MG63 (cell line): ENCODE measurements at regions not wholly inside any gene's neighbourhood (a gene's known extent, or its start where the extent isn't known, plus 50 kb on each side); places are given as distances from the start of the nearest gene placed in this dataset.

Experiments
- DNase-seq: peaks from one replicate; pipeline ENCODE4 v3.0.0-alpha.2; 2020
- H3K27me3 ChIP-seq: fragments of 250-450 bp; sonication (Bioruptor Pico); 2 replicates; pipeline ENCODE4 v1.5.1; 2020; ENCODE audit warnings: mild to moderate bottlenecking, moderate library complexity
- H3K36me3 ChIP-seq: fragments of 250-450 bp; sonication (Bioruptor Pico); 2 replicates; pipeline ENCODE4 v1.5.1; 2020; ENCODE audit warnings: mild to moderate bottlenecking, moderate library complexity
- H3K4me3 ChIP-seq: fragments of 250-450 bp; sonication (Bioruptor Pico); 2 replicates; pipeline ENCODE4 v1.5.1; 2020; ENCODE audit warnings: mild to moderate bottlenecking, moderate library complexity
- H3K9me3 ChIP-seq: fragments of 250-450 bp; sonication (Bioruptor Pico); 2 replicates; pipeline ENCODE4 v1.5.1; 2020; ENCODE audit warnings: mild to moderate bottlenecking, moderate library complexity

- no peaks in the 10 kb centered on the region for H3K27me3 ChIP-seq
- no peak for DNase-seq
- H3K4me3 ChIP-seq = no peak overlapping the region
- H3K9me3 ChIP-seq = no peaks in the 10 kb centered on the region
- no peaks in the 10 kb centered on the region for H3K36me3 ChIP-seq
Measured at GRCh38 chr12:24223926-24224325, 274.5 kb upstream of the SOX5 start.

- H3K4me3 ChIP-seq = no peak overlapping the region
- no peak for DNase-seq
- H3K36me3 ChIP-seq = no peaks in the 10 kb centered on the region
- no peaks in the 10 kb centered on the region; the same call in 1 of the 2 replicates for H3K27me3 ChIP-seq
- H3K9me3 ChIP-seq = no peaks in the 10 kb centered on the region
Measured at GRCh38 chr12:24222968-24223367, 273.5 kb upstream of the SOX5 start.

- H3K27me3 ChIP-seq = no peaks in the 10 kb centered on the region
- H3K4me3 ChIP-seq = no peak overlapping the region
- no peak for DNase-seq
- no peaks in the 10 kb centered on the region for H3K36me3 ChIP-seq
- no peaks in the 10 kb centered on the region for H3K9me3 ChIP-seq
Measured at GRCh38 chr12:24212496-24212895, 263.0 kb upstream of the SOX5 start.

- H3K4me3 ChIP-seq = no peak overlapping the region
- H3K36me3 ChIP-seq = no peaks in the 10 kb centered on the region
- no peak for DNase-seq
- no peaks in the 10 kb centered on the region for H3K9me3 ChIP-seq
- no peaks in the 10 kb centered on the region for H3K27me3 ChIP-seq
Measured at GRCh38 chr12:24206621-24207020, 257.2 kb upstream of the SOX5 start.

- Histone ChIP-seq H3K9me3 (no peaks in the 10 kb centered on the region), H3K36me3 (no peaks in the 10 kb centered on the region), H3K4me3 (no peak overlapping the region), H3K27me3 (no peaks in the 10 kb centered on the region)
- DNase-seq = no peak
Measured at GRCh38 chr12:24201258-24201970, 251.9 kb upstream of the SOX5 start.

GRCh38 chr12:24200010-24200409 lies 250.5 kb upstream of the SOX5 start:
- H3K36me3 ChIP-seq = no peaks in the 10 kb centered on the region
- no peak for DNase-seq
- H3K9me3 ChIP-seq = no peaks in the 10 kb centered on the region
- H3K27me3 ChIP-seq = no peaks in the 10 kb centered on the region
- no peak overlapping the region for H3K4me3 ChIP-seq

- no peaks in the 10 kb centered on the region for H3K27me3 ChIP-seq
- no peaks in the 10 kb centered on the region for H3K9me3 ChIP-seq
- H3K36me3 ChIP-seq = no peaks in the 10 kb centered on the region
- no peak overlapping the region for H3K4me3 ChIP-seq
- no peak for DNase-seq
Measured at GRCh38 chr12:24198936-24199671, 249.6 kb upstream of the SOX5 start.

- Histone ChIP-seq H3K36me3 (no peaks in the 10 kb centered on the region), H3K4me3 (no peak overlapping the region), H3K27me3 (no peaks in the 10 kb centered on the region), H3K9me3 (no peaks in the 10 kb centered on the region)
- DNase-seq = no peak
Measured at GRCh38 chr12:24198070-24198469, 248.6 kb upstream of the SOX5 start.

- DNase-seq = no peak
- no peaks in the 10 kb centered on the region for H3K9me3 ChIP-seq
- H3K36me3 ChIP-seq = no peaks in the 10 kb centered on the region
- no peaks in the 10 kb centered on the region for H3K27me3 ChIP-seq
- H3K4me3 ChIP-seq = no peak overlapping the region
Measured at GRCh38 chr12:24197532-24197931, 248.1 kb upstream of the SOX5 start.

- Histone ChIP-seq H3K9me3 (no peaks in the 10 kb centered on the region), H3K4me3 (no peak overlapping the region), H3K36me3 (no peaks in the 10 kb centered on the region), H3K27me3 (no peaks in the 10 kb centered on the region)
- DNase-seq = no peak
Measured at GRCh38 chr12:24195063-24195462, 245.6 kb upstream of the SOX5 start.

GRCh38 chr12:24191117-24191516 lies 241.6 kb upstream of the SOX5 start:
- H3K4me3 ChIP-seq = no peak overlapping the region
- DNase-seq = no peak
- H3K36me3 ChIP-seq = no peaks in the 10 kb centered on the region
- no peaks in the 10 kb centered on the region for H3K9me3 ChIP-seq
- H3K27me3 ChIP-seq = no peaks in the 10 kb centered on the region

GRCh38 chr12:24185782-24186181 lies 236.3 kb upstream of the SOX5 start:
- DNase-seq = no peak
- Histone ChIP-seq H3K9me3 (no peaks in the 10 kb centered on the region), H3K27me3 (no peaks in the 10 kb centered on the region), H3K36me3 (no peaks in the 10 kb centered on the region), H3K4me3 (no peak overlapping the region)

- no peaks in the 10 kb centered on the region for H3K36me3 ChIP-seq
- H3K27me3 ChIP-seq = no peaks in the 10 kb centered on the region
- H3K9me3 ChIP-seq = no peaks in the 10 kb centered on the region; the same call in 1 of the 2 replicates
- no peak overlapping the region for H3K4me3 ChIP-seq
- no peak for DNase-seq
Measured at GRCh38 chr12:24177889-24178288, 228.4 kb upstream of the SOX5 start.

- H3K9me3 ChIP-seq = no peaks in the 10 kb centered on the region; the same call in 1 of the 2 replicates
- H3K36me3 ChIP-seq = no peaks in the 10 kb centered on the region
- DNase-seq = no peak
- no peaks in the 10 kb centered on the region for H3K27me3 ChIP-seq
- H3K4me3 ChIP-seq = no peak overlapping the region
Measured at GRCh38 chr12:24175929-24176328, 226.5 kb upstream of the SOX5 start.

- Histone ChIP-seq H3K9me3 (no peaks in the 10 kb centered on the region; the same call in 1 of the 2 replicates), H3K36me3 (no peaks in the 10 kb centered on the region), H3K27me3 (no peaks in the 10 kb centered on the region), H3K4me3 (no peak overlapping the region)
- no peak for DNase-seq
Measured at GRCh38 chr12:24175284-24175683, 225.8 kb upstream of the SOX5 start.

- H3K9me3 ChIP-seq = no peaks in the 10 kb centered on the region; the same call in 1 of the 2 replicates
- no peak overlapping the region for H3K4me3 ChIP-seq
- DNase-seq = no peak
- no peaks in the 10 kb centered on the region for H3K36me3 ChIP-seq
- H3K27me3 ChIP-seq = no peaks in the 10 kb centered on the region
Measured at GRCh38 chr12:24173067-24173466, 223.6 kb upstream of the SOX5 start.

GRCh38 chr12:24172773-24173066 lies 223.2 kb upstream of the SOX5 start:
- H3K4me3 ChIP-seq = no peak overlapping the region
- H3K9me3 ChIP-seq = no peaks in the 10 kb centered on the region; the same call in 1 of the 2 replicates
- H3K27me3 ChIP-seq = no peaks in the 10 kb centered on the region
- no peaks in the 10 kb centered on the region for H3K36me3 ChIP-seq
- no peak for DNase-seq
